Cardiac muscle cell (in vitro differentiated cells and primary cell): ENCODE measurements at regions not wholly inside any gene's neighbourhood (a gene's known extent, or its start where the extent isn't known, plus 50 kb on each side); places are given as distances from the start of the nearest gene placed in this dataset.

ENCODE experiments used
- DNase-seq, 2 donors: peaks; one replicate each; pipeline versions ENCODE4 v3.0.0 to v3.0.0-alpha.2; 2010 to 2017; ENCODE audit warnings: low read depth in 1 of 2, low spot score in 1 of 2
- H3K27ac ChIP-seq: fragments of 200-600 bp; sonication (generic); 2 replicates; pipeline ENCODE4 v1.5.1; 2016
- H3K27me3 ChIP-seq: fragments of 200-600 bp; sonication (generic); 2 replicates; pipeline ENCODE4 v1.6.0; 2016; ENCODE audit warnings: control low read depth
- H3K36me3 ChIP-seq: fragments of 200-600 bp; sonication (generic); 2 replicates; pipeline ENCODE4 v1.5.1; 2016; ENCODE audit warnings: control low read depth
- H3K4me1 ChIP-seq: fragments of 200-600 bp; sonication (generic); 2 replicates; pipeline ENCODE4 v1.8.1; 2017; ENCODE audit warnings: low read depth, mild to moderate bottlenecking, mixed run types
- H3K4me3 ChIP-seq: fragments of 200-600 bp; sonication (generic); 2 replicates; pipeline ENCODE4 v1.5.1; 2016; ENCODE audit warnings: mild to moderate bottlenecking
- H3K9me3 ChIP-seq: fragments of 200-600 bp; sonication (generic); 2 replicates; pipeline ENCODE4 v1.5.1; 2017; ENCODE audit warnings: low read depth, mild to moderate bottlenecking, control low read depth
- CTCF ChIP-seq: IDR thresholded peaks from 2 replicates; pipeline ENCODE4 v1.5.1; 2012; ENCODE audit warnings: low read depth, mild to moderate bottlenecking, low read length

- no peak for DNase-seq
- Histone ChIP-seq H3K4me3 (no peak overlapping the region), H3K27ac (no peak overlapping the region), H3K27me3 (no peaks in the 10 kb centered on the region), H3K36me3 (no peaks in the 10 kb centered on the region), H3K9me3 (no peaks in the 10 kb centered on the region), H3K4me1 (no peaks in the 10 kb centered on the region)
- TF ChIP-seq CTCF, result no peak
Measured at GRCh38 chr18:8515142-8515865, 93.9 kb upstream of the RAB12 start.

GRCh38 chr18:8516371-8517250 lies 92.6 kb upstream of the RAB12 start:
- Histone ChIP-seq H3K36me3 (no peaks in the 10 kb centered on the region), H3K4me1 (no peaks in the 10 kb centered on the region), H3K27me3 (no peaks in the 10 kb centered on the region), H3K4me3 (no peak overlapping the region), H3K27ac (no peak overlapping the region), H3K9me3 (no peaks in the 10 kb centered on the region)
- TF ChIP-seq CTCF, result no peak
- DNase-seq, result no peak

GRCh38 chr18:8517276-8517675 lies 92.0 kb upstream of the RAB12 start:
- H3K27me3 ChIP-seq, result no peaks in the 10 kb centered on the region
- DNase-seq, result no peak
- no peaks in the 10 kb centered on the region for H3K9me3 ChIP-seq
- H3K4me1 ChIP-seq, result no peaks in the 10 kb centered on the region
- no peak overlapping the region for H3K27ac ChIP-seq
- no peak for TF ChIP-seq CTCF
- H3K4me3 ChIP-seq, result no peak overlapping the region
- no peaks in the 10 kb centered on the region for H3K36me3 ChIP-seq

- Histone ChIP-seq H3K4me3 (no peak overlapping the region), H3K36me3 (no peaks in the 10 kb centered on the region), H3K9me3 (no peaks in the 10 kb centered on the region), H3K27ac (no peak overlapping the region), H3K4me1 (no peaks in the 10 kb centered on the region), H3K27me3 (no peaks in the 10 kb centered on the region)
- no peak for TF ChIP-seq CTCF
- DNase-seq, result no peak
Measured at GRCh38 chr18:8519102-8519501, 90.1 kb upstream of the RAB12 start.

GRCh38 chr18:8520266-8520665 lies 89.0 kb upstream of the RAB12 start:
- Histone ChIP-seq H3K9me3 (no peaks in the 10 kb centered on the region), H3K4me3 (no peak overlapping the region), H3K27ac (no peak overlapping the region), H3K4me1 (no peaks in the 10 kb centered on the region), H3K36me3 (no peaks in the 10 kb centered on the region), H3K27me3 (no peaks in the 10 kb centered on the region)
- DNase-seq, result no peak
- no peak for TF ChIP-seq CTCF
